GM23248 (cell line): ENCODE measurements at regions not wholly inside any gene's neighbourhood (a gene's known extent, or its start where the extent isn't known, plus 50 kb on each side); places are given as distances from the start of the nearest gene placed in this dataset.

Experiments
- EZH2 ChIP-seq: fragments of 200-600 bp; sonication (generic); IDR thresholded peaks from 2 replicates; pipeline ENCODE4 v1.6.1; 2018; ENCODE audit warnings: antibody characterized with exemption, mild to moderate bottlenecking; ENCODE audit not compliant: insufficient read depth, poor library complexity, severe bottlenecking
- EZH2phosphoT487 ChIP-seq: fragments of 200-600 bp; sonication (generic); IDR thresholded peaks from 2 replicates; pipeline ENCODE4 v1.6.1; 2018; ENCODE audit warnings: antibody characterized with exemption, moderate library complexity, mild to moderate bottlenecking, low read depth; ENCODE audit not compliant: insufficient read depth

GRCh38 chr10:65719790-65720189, 1206.0 kb upstream of the LRRTM3 start:
- TF ChIP-seq EZH2: no peak
- no peak for TF ChIP-seq EZH2phosphoT487
